Esophagus squamous epithelium (tissue), 5 donors: ENCODE measurements at regions not wholly inside any gene's neighbourhood (a gene's known extent, or its start where the extent isn't known, plus 50 kb on each side); places are given as distances from the start of the nearest gene placed in this dataset.
"Not testable (repeated sequence)": the region's sequence is repeated elsewhere in the genome, so short reads cannot be mapped to it uniquely, and the experiment has no call there.

Experiments used
- DNase-seq: peaks from one replicate; lab custom pipeline; 2025; lab: John Stamatoyannopoulos, UW
- H3K27ac ChIP-seq, 4 donors: fragments of 200-600 bp; sonication (generic); one replicate each; pipeline ENCODE4 v1.5.1; 2016 to 2019; ENCODE audit warnings: mild to moderate bottlenecking in 1 of 4
- H3K27me3 ChIP-seq, 4 donors: fragments of 200-600 bp; sonication (generic); 1 replicate in 3 of 4; 2 replicates in 1 of 4; pipeline versions ENCODE4 v1.5.1 to v1.6.0; 2017 to 2021; ENCODE audit warnings: antibody characterized with exemption in 1 of 4
- H3K36me3 ChIP-seq, 3 donors: fragments of 200-600 bp; sonication (generic); one replicate each; pipeline ENCODE4 v1.5.1; 2016 to 2019
- H3K4me1 ChIP-seq, 3 donors: fragments of 200-600 bp; sonication (generic); one replicate each; pipeline ENCODE4 v1.5.1; 2017 to 2019
- H3K4me3 ChIP-seq, 4 donors: fragments of 200-600 bp; sonication (generic); 1 replicate in 3 of 4; 2 replicates in 1 of 4; pipeline ENCODE4 v1.5.1; 2016 to 2019; ENCODE audit warnings: mild to moderate bottlenecking in 2 of 4, moderate library complexity in 1 of 4
- H3K9me3 ChIP-seq, 3 donors: fragments of 200-600 bp; sonication (generic); one replicate each; pipeline ENCODE4 v1.5.1; 2016 to 2019
- POLR2A ChIP-seq, 4 donors: fragments of 450-650 bp; IDR thresholded peaks; one replicate each; pipeline ENCODE4 v1.6.1; 2017; ENCODE audit warnings: antibody characterized with exemption in 4 of 4, mild to moderate bottlenecking in 4 of 4, moderate library complexity in 3 of 4
- WGBS, 2 donors: methylation state at CpG; one replicate each; pipeline ENCODE4 v1.1.5; 2018; 5-methylcytosine and 5-hydroxymethylcytosine counted together
- intact Hi-C: fragments of 100-400 bp; cut with DNase I; formaldehyde crosslinking; loops from one replicate; pipeline ENCODE4 v1.15.0; 2022
- TF ChIP-seq, protein P1 (sequence below), 6 experiments: fragments of 450-650 bp in 4 of 6; fragments of 200-600 bp in 2 of 6; sonication (generic) in 2 of 6; IDR thresholded peaks; one replicate each; pipeline ENCODE4 v1.5.1; 2016 to 2019; ENCODE audit warnings: antibody characterized with exemption in 6 of 6, mild to moderate bottlenecking in 4 of 6, moderate library complexity in 4 of 6
- donor health status: DM: yes; HTN: yes; CAD: no.

DNA sequence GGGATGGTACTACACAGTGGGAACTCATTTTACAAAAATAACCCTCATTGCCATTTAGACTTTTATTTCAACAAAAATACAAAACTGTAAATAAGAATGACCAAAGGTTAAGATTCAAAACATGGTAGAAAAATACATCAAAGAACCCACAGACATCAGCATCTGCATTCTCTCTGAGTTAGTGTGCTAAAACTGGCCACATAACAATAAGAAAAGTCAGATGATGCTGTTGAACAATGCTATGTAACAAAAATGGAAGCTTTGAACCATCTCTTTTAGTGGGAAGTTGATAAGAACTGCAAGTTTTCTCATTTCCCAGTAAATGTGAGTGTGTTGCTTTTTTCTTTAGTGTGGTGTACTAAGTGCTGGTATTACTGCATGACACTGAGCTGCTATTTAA, 888.4 kb upstream of the EPHA5 start:
- no peak for DNase-seq
- no peak overlapping the region for H3K4me3 ChIP-seq
- intact Hi-C loops, result no loop called here
- no peak for TF ChIP-seq POLR2A (IDR thresholded peaks at IDR 0.05)
- TF ChIP-seq, protein P1, sequence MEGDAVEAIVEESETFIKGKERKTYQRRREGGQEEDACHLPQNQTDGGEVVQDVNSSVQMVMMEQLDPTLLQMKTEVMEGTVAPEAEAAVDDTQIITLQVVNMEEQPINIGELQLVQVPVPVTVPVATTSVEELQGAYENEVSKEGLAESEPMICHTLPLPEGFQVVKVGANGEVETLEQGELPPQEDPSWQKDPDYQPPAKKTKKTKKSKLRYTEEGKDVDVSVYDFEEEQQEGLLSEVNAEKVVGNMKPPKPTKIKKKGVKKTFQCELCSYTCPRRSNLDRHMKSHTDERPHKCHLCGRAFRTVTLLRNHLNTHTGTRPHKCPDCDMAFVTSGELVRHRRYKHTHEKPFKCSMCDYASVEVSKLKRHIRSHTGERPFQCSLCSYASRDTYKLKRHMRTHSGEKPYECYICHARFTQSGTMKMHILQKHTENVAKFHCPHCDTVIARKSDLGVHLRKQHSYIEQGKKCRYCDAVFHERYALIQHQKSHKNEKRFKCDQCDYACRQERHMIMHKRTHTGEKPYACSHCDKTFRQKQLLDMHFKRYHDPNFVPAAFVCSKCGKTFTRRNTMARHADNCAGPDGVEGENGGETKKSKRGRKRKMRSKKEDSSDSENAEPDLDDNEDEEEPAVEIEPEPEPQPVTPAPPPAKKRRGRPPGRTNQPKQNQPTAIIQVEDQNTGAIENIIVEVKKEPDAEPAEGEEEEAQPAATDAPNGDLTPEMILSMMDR (IDR thresholded peaks at IDR 0.05), result no peak
- no peak overlapping the region for H3K27ac ChIP-seq
- H3K36me3 ChIP-seq, result no peaks in the 10 kb centered on the region
- no peaks in the 10 kb centered on the region for H3K4me1 ChIP-seq
- no peaks in the 10 kb centered on the region for H3K9me3 ChIP-seq
- no peaks in the 10 kb centered on the region for H3K27me3 ChIP-seq

DNA sequence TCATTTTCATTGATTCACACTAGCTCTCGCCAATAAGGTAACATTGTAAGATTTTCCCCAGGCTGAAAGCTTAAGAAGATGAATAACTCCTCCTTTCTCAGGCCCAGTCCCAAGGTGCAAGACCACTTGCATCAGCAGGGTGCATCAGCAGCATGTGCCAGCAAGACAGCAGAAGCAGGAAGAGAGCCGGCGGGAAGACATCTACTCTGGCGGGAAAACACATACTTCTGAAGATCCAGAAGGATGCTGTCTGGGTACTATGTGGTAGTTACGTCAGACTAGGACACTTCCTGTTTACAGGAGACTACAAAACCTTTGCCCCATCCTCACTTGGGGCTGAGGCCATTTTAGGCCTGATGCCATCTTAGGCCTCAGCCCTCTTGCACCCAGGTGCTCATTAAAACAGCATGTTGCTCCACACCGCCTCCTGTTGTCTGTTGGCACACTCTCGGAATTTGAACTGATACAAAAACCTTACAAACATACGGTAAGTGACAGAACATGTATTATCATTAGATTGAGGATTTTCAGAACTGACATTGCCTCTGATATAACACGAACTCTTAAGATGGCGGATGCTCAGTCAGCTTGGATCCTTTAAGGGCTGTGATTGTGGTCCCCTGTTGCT, 886.5 kb upstream of the EPHA5 start:
- Histone ChIP-seq H3K36me3 (no peaks in the 10 kb centered on the region), H3K9me3 (no peaks in the 10 kb centered on the region), H3K27me3 (no peaks in the 10 kb centered on the region), H3K4me1 (no peaks in the 10 kb centered on the region), H3K27ac (no peak overlapping the region), H3K4me3 (no peak overlapping the region)
- no peak for TF ChIP-seq POLR2A (IDR thresholded peaks at IDR 0.05)
- TF ChIP-seq, protein P1 (IDR thresholded peaks at IDR 0.05), result no peak
- 78 to 84% methylated on average over 10 of the region's 10 CpGs for WGBS, 2 donors
- intact Hi-C loops, result no loop called here
- DNase-seq, result no peak

DNA sequence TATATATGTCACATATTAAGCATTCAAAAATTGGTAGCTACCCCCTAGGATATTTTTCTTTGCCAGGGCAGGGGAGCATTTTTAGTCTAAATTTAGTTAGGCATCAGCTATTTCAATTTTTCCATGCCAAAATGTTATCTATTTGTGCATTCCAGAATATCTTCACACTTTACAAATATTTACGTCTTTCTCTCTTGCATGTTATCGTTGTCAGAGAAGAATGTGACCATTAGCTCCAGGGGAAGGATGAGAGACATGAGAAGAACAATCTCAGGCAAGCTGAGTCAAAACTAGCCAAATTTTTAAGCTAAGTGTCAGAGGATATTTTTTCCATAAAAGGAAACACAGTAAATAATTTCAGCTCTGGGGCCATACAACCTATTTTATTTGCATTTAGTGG, 885.0 kb upstream of the EPHA5 start:
- WGBS, 2 donors, result 18 to 29% methylated on average over 2 of the region's 2 CpGs
- Histone ChIP-seq H3K4me3 (no peak overlapping the region), H3K9me3 (no peaks in the 10 kb centered on the region), H3K27ac (no peak overlapping the region), H3K36me3 (no peaks in the 10 kb centered on the region), H3K4me1 (no peaks in the 10 kb centered on the region), H3K27me3 (no peaks in the 10 kb centered on the region)
- TF ChIP-seq POLR2A (IDR thresholded peaks at IDR 0.05), result no peak
- intact Hi-C loops, result no loop called here
- no peak for DNase-seq

DNA sequence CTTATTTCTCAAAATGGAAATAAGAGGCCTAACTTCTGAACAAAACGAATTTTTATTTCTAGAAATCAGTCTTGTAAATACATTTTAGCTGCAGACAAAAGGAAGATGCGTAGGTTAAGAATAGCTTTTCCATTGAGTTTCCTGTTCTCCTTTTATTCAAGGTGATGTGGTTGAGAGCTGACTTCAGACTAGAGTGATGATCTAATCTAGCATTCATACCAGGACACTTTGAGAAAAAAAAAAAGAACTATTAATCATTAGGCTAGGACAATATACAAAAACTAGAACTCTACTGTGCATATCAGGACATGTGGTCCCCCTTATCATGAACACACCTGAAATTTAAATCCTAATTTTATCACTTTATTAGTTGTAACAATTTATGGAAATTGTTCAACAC, 884.5 kb upstream of the EPHA5 start:
- no peak for DNase-seq
- TF ChIP-seq, protein P1 (IDR thresholded peaks at IDR 0.05), result no peak
- TF ChIP-seq POLR2A (IDR thresholded peaks at IDR 0.05), result no peak
- Histone ChIP-seq H3K27me3 (no peaks in the 10 kb centered on the region), H3K27ac (no peak overlapping the region), H3K36me3 (no peaks in the 10 kb centered on the region), H3K4me1 (no peaks in the 10 kb centered on the region), H3K9me3 (no peaks in the 10 kb centered on the region), H3K4me3 (no peak overlapping the region)
- intact Hi-C loops, result no loop called here
- 48 to 53% methylated on average over 2 of the region's 2 CpGs for WGBS, 2 donors

DNA sequence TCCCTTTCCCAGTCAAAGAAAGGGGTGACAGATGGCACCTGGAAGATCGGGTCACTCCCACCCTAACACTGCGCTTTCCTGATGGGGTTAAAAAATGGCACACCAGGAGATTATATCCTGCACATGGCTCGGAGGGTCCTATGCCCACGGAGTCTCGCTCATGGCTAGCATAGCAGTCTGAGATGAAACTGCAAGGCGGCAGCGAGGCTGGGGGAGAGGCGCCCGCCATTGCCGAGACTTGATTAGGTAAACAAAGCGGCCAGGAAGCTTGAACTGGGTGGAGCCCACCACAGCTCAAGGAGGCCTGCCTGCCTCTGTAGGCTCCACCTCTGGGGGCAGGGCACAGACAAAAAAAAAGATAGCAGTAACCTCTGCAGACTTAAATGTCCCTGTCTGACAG, 875.0 kb upstream of the EPHA5 start:
- H3K27me3 ChIP-seq, H3K36me3 ChIP-seq, H3K27ac ChIP-seq, H3K4me3 ChIP-seq, H3K9me3 ChIP-seq, intact Hi-C loops, DNase-seq, H3K4me1 ChIP-seq: not testable (repeated sequence)
- WGBS, 2 donors, result 89% methylated on average over 5 of the region's 11 CpGs; no CpG with 5 or more reads in 1 of the 2 donors

DNA sequence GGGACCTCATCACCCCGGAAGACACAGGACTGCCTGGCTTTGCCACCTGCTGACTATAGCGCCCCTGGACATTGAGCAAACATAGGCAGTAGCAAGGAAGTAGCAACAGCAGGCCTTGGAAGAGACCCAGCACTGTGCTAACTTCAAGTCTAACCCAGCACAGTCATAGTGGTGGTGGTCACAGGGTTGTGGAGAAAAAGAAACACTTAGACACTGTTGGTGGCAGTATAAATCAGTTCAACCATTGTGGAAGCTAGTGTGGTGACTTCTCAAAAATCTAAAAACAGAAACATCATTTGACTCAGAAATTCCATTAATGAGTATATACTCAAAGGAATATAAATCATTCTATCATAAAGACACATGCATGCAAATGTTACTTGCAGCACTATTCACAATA, 874.0 kb upstream of the EPHA5 start:
- no peak for TF ChIP-seq POLR2A (IDR thresholded peaks at IDR 0.05)
- TF ChIP-seq, protein P1 (IDR thresholded peaks at IDR 0.05), result no peak
- Histone ChIP-seq H3K4me1 (no peaks in the 10 kb centered on the region), H3K36me3 (no peaks in the 10 kb centered on the region), H3K27me3 (no peaks in the 10 kb centered on the region), H3K4me3 (no peak overlapping the region), H3K27ac (no peak overlapping the region), H3K9me3 (no peaks in the 10 kb centered on the region)
- no peak for DNase-seq
- intact Hi-C loops, result no loop called here
- WGBS, 2 donors, result 77 to 100% methylated on average over 1 to 2 of the region's 2 CpGs
